ENCODE measurements at regions not wholly inside any gene's neighbourhood (a gene's known extent, or its start where the extent isn't known, plus 50 kb on each side); places are given as distances from the start of the nearest gene placed in this dataset.

DNA sequence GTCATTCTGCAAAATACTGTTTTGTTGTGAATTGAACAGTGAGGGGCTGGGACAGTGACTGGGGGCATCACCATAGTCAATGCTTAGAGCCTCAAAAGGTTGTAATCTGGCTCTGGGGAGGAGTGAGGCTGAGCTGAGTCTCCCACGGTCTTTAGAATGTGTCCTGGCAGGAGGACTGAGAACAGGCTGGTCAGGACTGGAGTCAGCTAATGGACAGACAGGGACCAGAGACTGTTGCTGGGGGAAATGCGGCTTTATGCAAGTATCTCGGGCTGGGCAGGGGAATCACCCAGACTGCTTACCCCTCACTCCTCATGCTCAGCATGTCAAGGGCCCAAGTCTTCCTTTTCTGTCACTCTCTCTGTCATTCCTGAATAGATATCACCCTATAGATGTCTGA, 346.5 kb downstream of the TYW1 start:
- H3K9me3 ChIP-seq: peaks cover 0 to 9% (median 0%) of the 10 kb centered on the region in 3 donors
- H3K4me3 ChIP-seq: no peak overlapping the region
- ATAC-seq: no peak
- no peak overlapping the region for H3K27ac ChIP-seq
- no peaks in the 10 kb centered on the region for H3K27me3 ChIP-seq
- no peaks in the 10 kb centered on the region for H3K4me1 ChIP-seq
- TF ChIP-seq EP300 (IDR thresholded peaks at IDR 0.05) (no peak), POLR2AphosphoS5 (IDR thresholded peaks at IDR 0.05) (no peak), POLR2A (IDR thresholded peaks at IDR 0.05) (no peak)
- TF ChIP-seq, protein P1, sequence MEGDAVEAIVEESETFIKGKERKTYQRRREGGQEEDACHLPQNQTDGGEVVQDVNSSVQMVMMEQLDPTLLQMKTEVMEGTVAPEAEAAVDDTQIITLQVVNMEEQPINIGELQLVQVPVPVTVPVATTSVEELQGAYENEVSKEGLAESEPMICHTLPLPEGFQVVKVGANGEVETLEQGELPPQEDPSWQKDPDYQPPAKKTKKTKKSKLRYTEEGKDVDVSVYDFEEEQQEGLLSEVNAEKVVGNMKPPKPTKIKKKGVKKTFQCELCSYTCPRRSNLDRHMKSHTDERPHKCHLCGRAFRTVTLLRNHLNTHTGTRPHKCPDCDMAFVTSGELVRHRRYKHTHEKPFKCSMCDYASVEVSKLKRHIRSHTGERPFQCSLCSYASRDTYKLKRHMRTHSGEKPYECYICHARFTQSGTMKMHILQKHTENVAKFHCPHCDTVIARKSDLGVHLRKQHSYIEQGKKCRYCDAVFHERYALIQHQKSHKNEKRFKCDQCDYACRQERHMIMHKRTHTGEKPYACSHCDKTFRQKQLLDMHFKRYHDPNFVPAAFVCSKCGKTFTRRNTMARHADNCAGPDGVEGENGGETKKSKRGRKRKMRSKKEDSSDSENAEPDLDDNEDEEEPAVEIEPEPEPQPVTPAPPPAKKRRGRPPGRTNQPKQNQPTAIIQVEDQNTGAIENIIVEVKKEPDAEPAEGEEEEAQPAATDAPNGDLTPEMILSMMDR (IDR thresholded peaks at IDR 0.05): no peak
- H3K36me3 ChIP-seq: peaks cover 6 to 55% of the 10 kb centered on the region in 2 donors
- WGBS, 2 donors (ENCODE audit: low coverage in 1 of 2): 81 to 100% methylated on average over 2 to 3 of the region's 3 CpGs

DNA sequence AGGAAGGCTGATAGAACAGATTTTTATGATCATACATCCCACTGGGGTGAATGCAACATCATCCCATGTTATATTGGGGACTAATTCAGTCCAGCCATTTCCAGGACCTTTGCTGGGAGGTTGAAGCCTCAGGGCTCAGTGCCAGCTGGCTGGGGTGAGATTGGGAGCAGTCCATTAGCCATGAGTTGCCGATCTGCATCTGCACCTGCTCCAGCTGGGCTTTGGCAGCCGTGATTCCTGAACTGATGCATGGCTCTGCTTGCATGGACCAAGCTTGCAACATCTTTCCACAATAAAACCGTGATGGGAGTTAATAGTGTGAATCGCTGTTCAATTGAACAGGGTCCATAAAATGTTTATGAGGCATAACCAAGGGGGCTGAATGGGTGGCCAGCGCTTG, 346.9 kb downstream of the TYW1 start:
- no peak for ATAC-seq
- H3K27ac ChIP-seq: no peak overlapping the region
- no peaks in the 10 kb centered on the region for H3K4me1 ChIP-seq
- H3K4me3 ChIP-seq: no peak overlapping the region
- H3K27me3 ChIP-seq: no peaks in the 10 kb centered on the region
- TF ChIP-seq POLR2AphosphoS5 (IDR thresholded peaks at IDR 0.05) (no peak), POLR2A (IDR thresholded peaks at IDR 0.05) (no peak), EP300 (IDR thresholded peaks at IDR 0.05) (no peak)
- TF ChIP-seq, protein P1 (IDR thresholded peaks at IDR 0.05): no peak
- 58% methylated on average over 2 of the region's 5 CpGs; no CpG with 5 or more reads in 1 of the 2 donors for WGBS, 2 donors (ENCODE audit: low coverage in 1 of 2)
- peaks cover 6 to 55% of the 10 kb centered on the region in 2 donors for H3K36me3 ChIP-seq
- H3K9me3 ChIP-seq: peaks cover 0 to 9% (median 0%) of the 10 kb centered on the region in 3 donors

DNA sequence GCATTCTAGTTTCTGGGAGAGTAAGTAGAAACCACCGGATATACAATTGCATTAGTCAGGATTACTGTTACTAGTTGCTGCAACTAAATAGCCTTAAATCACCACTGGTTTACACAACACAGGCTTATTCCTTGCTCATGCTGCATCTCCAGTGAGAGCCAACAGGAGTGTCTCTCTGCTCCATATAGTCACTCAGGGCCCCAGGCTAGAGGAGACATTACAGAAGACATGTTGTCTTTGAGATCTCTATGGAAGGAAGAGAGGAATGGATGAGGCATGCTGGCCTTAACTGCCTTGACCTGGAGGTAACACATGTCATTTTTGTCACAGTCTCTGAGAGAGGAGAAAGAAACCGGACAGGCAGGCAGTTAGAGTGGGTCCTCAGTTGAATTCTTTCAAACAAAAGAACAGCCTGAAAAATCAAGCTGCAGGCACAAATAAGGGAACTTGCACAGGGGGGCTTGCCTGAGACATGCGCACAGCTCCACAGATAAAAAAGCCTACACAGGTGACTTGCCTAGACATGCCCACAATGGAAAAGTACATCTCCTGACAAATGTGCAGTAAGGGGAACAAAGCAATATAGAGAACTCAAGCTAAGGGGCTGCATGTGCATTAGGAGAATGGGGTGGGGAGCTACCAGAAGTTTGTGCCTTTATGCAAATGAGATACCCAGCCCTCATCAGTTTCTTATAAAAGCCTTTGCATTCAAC, 348.0 kb downstream of the TYW1 start:
- TF ChIP-seq, protein P1 (IDR thresholded peaks at IDR 0.05): no peak
- TF ChIP-seq POLR2A (IDR thresholded peaks at IDR 0.05): no peak
- TF ChIP-seq EP300 (IDR thresholded peaks at IDR 0.05): no peak
- no peak for TF ChIP-seq POLR2AphosphoS5 (IDR thresholded peaks at IDR 0.05)
- peaks cover 5 to 50% of the 10 kb centered on the region in 2 donors for H3K36me3 ChIP-seq
- no peak overlapping the region for H3K27ac ChIP-seq
- no peak overlapping the region for H3K4me3 ChIP-seq
- no peak for ATAC-seq
- H3K9me3 ChIP-seq: peaks cover 0 to 9% (median 0%) of the 10 kb centered on the region in 3 donors
- no peaks in the 10 kb centered on the region for H3K4me1 ChIP-seq
- WGBS, 2 donors (ENCODE audit: low coverage in 1 of 2): 67 to 80% methylated on average over 1 to 3 of the region's 3 CpGs
- H3K27me3 ChIP-seq: no peaks in the 10 kb centered on the region

DNA sequence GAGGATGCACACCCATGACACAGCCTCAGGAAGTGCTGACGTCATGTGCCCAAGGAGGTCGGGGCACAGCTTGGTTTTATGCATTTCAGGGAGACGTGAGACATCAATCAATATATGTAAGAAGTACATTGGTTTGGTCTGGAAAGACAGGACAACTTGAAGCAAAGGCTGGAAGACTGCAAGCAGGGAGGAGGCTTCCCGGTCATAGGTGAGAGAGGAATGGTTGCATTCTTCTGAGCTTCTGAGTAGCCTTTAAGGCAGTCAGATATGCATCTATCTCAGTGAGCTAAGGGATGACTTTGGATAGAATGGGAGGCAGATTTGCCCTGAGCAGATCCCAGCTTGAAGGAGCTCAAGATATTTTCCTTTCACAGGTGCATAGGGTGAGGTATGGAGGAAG, 349.5 kb downstream of the TYW1 start:
- no peak for ATAC-seq

More for the DNA sequence above, 349.5 kb downstream of the TYW1 start:
- TF ChIP-seq EP300 (IDR thresholded peaks at IDR 0.05): no peak
- no peak for TF ChIP-seq POLR2AphosphoS5 (IDR thresholded peaks at IDR 0.05)
- TF ChIP-seq POLR2A (IDR thresholded peaks at IDR 0.05): no peak
- TF ChIP-seq, protein P1 (IDR thresholded peaks at IDR 0.05): no peak
- no peaks in the 10 kb centered on the region for H3K27me3 ChIP-seq
- H3K36me3 ChIP-seq: peaks cover 0 to 35% of the 10 kb centered on the region in 2 donors
- H3K4me3 ChIP-seq: no peak overlapping the region
- no peaks in the 10 kb centered on the region for H3K4me1 ChIP-seq
- no peak overlapping the region for H3K27ac ChIP-seq
- peaks cover 0 to 9% (median 0%) of the 10 kb centered on the region in 3 donors for H3K9me3 ChIP-seq
- 71% methylated on average over 4 of the region's 4 CpGs; no CpG with 5 or more reads in 1 of the 2 donors for WGBS, 2 donors (ENCODE audit: low coverage in 1 of 2)

All from gastroesophageal sphincter (tissue), 4 donors.